RKO (cell line): ENCODE measurements at regions not wholly inside any gene's neighbourhood (a gene's known extent, or its start where the extent isn't known, plus 50 kb on each side); places are given as distances from the start of the nearest gene placed in this dataset.
A peak's percentile ranks its signal among the peaks of the same experiment; 100 is the strongest.
"Not testable (repeated sequence)": the region's sequence is repeated elsewhere in the genome, so short reads cannot be mapped to it uniquely, and the experiment has no call there.

Experiments
- DNase-seq: peaks from one replicate; pipeline ENCODE4 v3.0.0-alpha.2; 2016; ENCODE audit warnings: low spot score

- DNase-seq = no peak
Observed at GRCh38 chr21:33972539-33972938, 56.9 kb upstream of the ATP5PO start.

DNA sequence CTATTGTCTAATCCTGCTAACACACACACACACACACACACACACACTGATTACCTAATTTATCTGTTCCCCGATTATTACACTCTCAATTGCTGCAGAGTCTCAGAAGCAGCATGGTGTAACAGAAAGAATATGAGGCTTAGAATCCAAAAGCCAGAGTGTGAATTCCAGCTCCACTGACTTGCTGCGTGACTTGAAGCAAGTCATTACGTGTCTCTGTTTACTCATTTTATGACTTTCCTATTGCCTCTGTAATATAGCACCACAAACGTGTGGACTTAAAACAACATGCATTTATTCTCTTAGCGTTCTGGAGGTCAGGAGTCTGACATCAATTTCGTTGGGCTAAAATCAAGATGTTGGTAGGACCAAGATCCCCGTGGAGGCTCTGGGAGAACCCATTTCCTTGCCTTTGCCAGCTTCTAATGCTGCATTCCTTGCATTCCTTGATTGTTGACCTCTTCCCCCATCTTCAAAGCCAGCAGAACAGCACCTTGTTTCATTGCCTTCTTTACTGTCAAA is 55.9 kb upstream of the ATP5PO start:
- DNase-seq = peak; percentile 82

DNA sequence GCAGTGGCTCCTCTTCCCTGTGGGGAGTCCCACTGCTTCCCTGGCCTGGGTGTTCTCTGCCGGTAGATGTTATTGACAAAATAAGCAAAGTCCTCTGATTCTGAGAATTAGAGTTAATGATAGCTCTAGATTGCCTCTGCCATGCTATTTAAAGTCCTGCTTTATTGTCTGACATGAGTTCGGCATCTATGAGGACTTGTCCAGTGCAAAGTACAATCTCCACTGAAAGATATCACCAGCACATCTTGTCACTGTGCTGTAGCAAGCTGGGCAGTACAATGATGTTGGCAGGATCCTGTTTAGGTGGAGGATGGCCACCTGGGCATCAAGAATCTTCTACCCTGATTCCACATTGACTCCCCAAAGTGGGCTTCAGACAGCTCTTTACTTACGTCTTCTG is 54.0 kb upstream of the ATP5PO start:
- no peak for DNase-seq

- no peak for DNase-seq
Observed at GRCh38 chr21:33968995-33969348, 53.4 kb upstream of the ATP5PO start.

DNA sequence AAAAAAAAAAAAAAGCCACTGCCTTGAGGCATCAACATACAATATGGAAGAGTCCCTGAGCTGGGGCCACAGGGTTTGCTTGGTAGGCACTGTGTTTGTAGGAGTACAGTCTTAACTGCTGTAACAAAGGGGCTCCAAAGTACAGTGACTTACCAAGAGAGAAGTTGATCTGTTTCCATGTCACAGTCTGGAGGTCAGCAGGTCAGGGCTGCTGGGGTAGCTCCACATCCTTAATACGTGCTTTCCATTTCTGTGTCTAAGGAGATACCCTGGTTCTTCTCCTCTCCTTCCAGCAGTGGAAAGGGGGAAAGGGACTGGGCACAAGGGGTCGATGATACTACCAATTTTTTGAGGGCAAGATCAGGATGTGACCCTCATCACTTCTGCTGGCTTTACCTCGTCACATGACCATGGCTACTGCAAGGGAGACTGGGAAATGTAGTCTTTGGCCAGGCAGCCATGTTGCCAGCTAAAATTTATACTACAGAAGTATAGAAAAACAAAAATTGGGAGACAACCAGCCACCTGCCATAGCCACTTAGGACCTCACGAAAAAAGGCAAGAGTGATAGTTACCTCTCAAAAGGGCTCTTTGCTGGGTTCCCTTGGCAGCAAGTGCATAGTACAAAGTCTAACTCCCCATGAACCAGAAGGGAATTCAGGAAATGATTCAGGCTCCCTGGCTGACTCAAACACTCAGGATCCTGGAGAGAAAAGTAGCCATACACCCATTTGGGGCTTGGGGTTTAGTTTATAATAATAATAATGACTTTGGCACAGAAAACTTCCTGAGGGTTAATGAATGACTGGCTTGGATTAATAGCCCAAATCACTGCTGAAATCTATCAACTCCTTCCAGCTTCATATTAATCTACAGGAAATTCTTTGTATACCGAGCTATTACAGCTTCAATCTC is 52.7 kb upstream of the ATP5PO start:
- peak; percentile 82 for DNase-seq

DNA sequence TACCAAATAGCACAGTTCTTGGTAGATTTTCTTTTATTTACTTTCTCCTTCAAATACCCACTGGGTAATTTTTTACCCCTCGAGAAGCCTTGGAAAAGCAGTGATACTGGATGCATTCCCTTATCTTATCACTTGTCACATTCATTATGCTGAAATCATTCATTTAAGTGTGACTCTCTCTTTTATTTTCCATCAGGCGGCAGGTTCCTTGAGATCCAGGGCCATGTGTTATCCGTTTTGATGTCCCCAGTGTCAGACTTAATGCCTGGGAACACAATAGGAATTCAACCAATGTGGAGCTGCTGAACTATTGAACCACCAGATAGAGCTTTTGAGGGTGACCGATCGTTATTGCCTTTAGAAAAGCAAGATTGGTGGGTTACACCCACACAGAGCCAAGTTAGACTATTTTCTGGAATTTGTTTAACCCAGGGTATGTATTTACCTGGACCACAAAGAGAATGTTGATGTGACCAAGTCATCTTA is 51.5 kb upstream of the ATP5PO start:
- DNase-seq = no peak

DNA sequence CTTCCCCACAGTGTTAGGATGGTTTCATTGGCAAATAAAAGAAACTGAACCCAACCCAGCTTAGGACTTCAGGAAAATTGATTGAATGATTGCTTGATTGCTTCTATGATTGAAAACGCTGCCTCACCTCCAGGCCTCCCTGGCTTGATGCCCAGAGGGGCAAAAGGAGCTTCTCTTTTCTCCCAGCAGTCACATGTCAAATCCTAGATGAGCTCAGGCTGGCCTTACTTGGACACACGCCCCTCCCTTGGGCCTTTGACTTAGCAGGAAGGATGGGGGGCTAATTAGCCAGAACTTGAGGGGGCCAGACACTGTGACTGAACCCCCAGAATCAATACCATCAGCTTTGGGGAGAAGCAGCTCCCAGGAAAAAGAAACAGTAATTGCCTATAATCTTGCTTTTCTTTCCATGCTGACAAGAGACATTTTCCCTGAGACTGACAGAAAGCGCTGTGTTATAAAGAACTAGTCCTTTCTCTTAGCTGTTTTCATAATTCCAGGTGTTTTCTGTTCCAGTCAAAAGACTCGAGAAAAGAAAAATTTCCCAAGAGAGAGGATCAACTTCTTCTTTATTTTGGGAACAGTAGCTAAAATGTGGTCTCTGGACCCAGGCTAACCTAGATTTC is 50.8 kb upstream of the ATP5PO start:
- DNase-seq = no peak

GRCh38 chr21:33965662-33966061 is 50.1 kb upstream of the ATP5PO start:
- DNase-seq = not testable (repeated sequence)
